Activated T-cell treated with anti-CD3 and anti-CD28 coated beads, Interleukin-2, amount 50 U/mL, for 72 hours (primary cell): ENCODE measurements at regions not wholly inside any gene's neighbourhood (a gene's known extent, or its start where the extent isn't known, plus 50 kb on each side); places are given as distances from the start of the nearest gene placed in this dataset.
"Not testable (repeated sequence)": the region's sequence is repeated elsewhere in the genome, so short reads cannot be mapped to it uniquely, and the experiment has no call there.

Source experiments
- ATAC-seq, 2 donors: fragments of 150-1000 bp; cut with Tn5 transposase; replicated peaks in 1 of 2; 2 replicates each; pipeline ENCODE4 v1.10.0; 2021; ENCODE audit warnings: moderate library complexity in 2 of 2, mild to moderate bottlenecking in 1 of 2
- DNase-seq, 2 donors: peaks; one replicate each; pipeline ENCODE4 v3.0.0; 2021 to 2022; ENCODE audit warnings: mixed read lengths in 1 of 2
- H3K27ac Mint-ChIP-seq: one replicate; pipeline ENCODE4 v1.8.0; 2022; ENCODE audit warnings: mild to moderate bottlenecking, moderate library complexity, mixed read lengths
- H3K27me3 Mint-ChIP-seq: one replicate; pipeline ENCODE4 v1.8.0; 2022; ENCODE audit warnings: low read depth, mixed read lengths
- H3K36me3 Mint-ChIP-seq, 2 donors: one replicate each; pipeline ENCODE4 v1.8.0; 2022; ENCODE audit warnings: mixed read lengths in 2 of 2, mild to moderate bottlenecking in 1 of 2; ENCODE audit not compliant: insufficient read depth in 2 of 2
- H3K4me1 Mint-ChIP-seq: one replicate; pipeline ENCODE4 v1.8.0; 2022; ENCODE audit warnings: low read depth, mixed read lengths
- H3K4me3 Mint-ChIP-seq, 2 donors: one replicate each; pipeline ENCODE4 v1.8.0; 2022; ENCODE audit warnings: mild to moderate bottlenecking in 2 of 2, mixed read lengths in 2 of 2, moderate library complexity in 2 of 2
- H3K9me3 Mint-ChIP-seq, 2 donors: one replicate each; pipeline ENCODE4 v1.8.0; 2022; ENCODE audit warnings: mixed read lengths in 2 of 2

- not testable (repeated sequence) for H3K36me3 Mint-ChIP-seq, H3K9me3 Mint-ChIP-seq, DNase-seq, H3K4me1 Mint-ChIP-seq, H3K4me3 Mint-ChIP-seq, H3K27me3 Mint-ChIP-seq, H3K27ac Mint-ChIP-seq, ATAC-seq
These were observed 53.9 kb downstream of the CDRT15L2 start for GRCh38 chr17:20633268-20634059.

- not testable (repeated sequence) for H3K36me3 Mint-ChIP-seq, H3K27ac Mint-ChIP-seq, DNase-seq, H3K4me3 Mint-ChIP-seq, H3K4me1 Mint-ChIP-seq, H3K9me3 Mint-ChIP-seq, H3K27me3 Mint-ChIP-seq, ATAC-seq
These were observed 60.6 kb downstream of the CDRT15L2 start for GRCh38 chr17:20640147-20640546.

GRCh38 chr17:20646661-20647272 lies 67.2 kb downstream of the CDRT15L2 start:
- H3K9me3 Mint-ChIP-seq, H3K36me3 Mint-ChIP-seq, H3K27ac Mint-ChIP-seq, H3K4me3 Mint-ChIP-seq: not testable (repeated sequence)
- peak; percentile 28 to 38 for DNase-seq
- peaks cover 20% of the 10 kb centered on the region for H3K27me3 Mint-ChIP-seq
- peaks cover 18% of the 10 kb centered on the region for H3K4me1 Mint-ChIP-seq
- ATAC-seq, result peak in 1 of 2 donors; percentile 58

GRCh38 chr17:20649097-20649767 lies 69.7 kb downstream of the CDRT15L2 start:
- H3K27ac Mint-ChIP-seq, H3K36me3 Mint-ChIP-seq, H3K9me3 Mint-ChIP-seq: not testable (repeated sequence)
- H3K4me3 Mint-ChIP-seq, result peak overlapping the region in 1 of 2 donors; percentile 7
- peaks cover 29% of the 10 kb centered on the region for H3K4me1 Mint-ChIP-seq
- ATAC-seq, result peak; percentile 71 to 76
- peak; percentile 4 to 8 for DNase-seq
- peaks cover 14% of the 10 kb centered on the region for H3K27me3 Mint-ChIP-seq

- not testable (repeated sequence) for H3K4me3 Mint-ChIP-seq, H3K36me3 Mint-ChIP-seq, H3K27ac Mint-ChIP-seq, H3K9me3 Mint-ChIP-seq
- ATAC-seq, result peak; percentile 53 to 70
- H3K27me3 Mint-ChIP-seq, result peaks cover 14% of the 10 kb centered on the region
- peak in 1 of 2 donors; percentile 22 for DNase-seq
- peaks cover 35% of the 10 kb centered on the region for H3K4me1 Mint-ChIP-seq
These were observed 71.5 kb downstream of the CDRT15L2 start for GRCh38 chr17:20651022-20651421.

- peak overlapping the region in 1 of 2 donors; percentile 57 for H3K4me3 Mint-ChIP-seq
- peaks cover 35% of the 10 kb centered on the region for H3K4me1 Mint-ChIP-seq
- peaks cover 13% of the 10 kb centered on the region for H3K27me3 Mint-ChIP-seq
- not testable (repeated sequence) for H3K36me3 Mint-ChIP-seq, H3K27ac Mint-ChIP-seq, ATAC-seq, DNase-seq, H3K9me3 Mint-ChIP-seq
These were observed 72.2 kb downstream of the CDRT15L2 start for GRCh38 chr17:20651736-20652135.

- H3K4me1 Mint-ChIP-seq, result peaks cover 35% of the 10 kb centered on the region
- H3K27me3 Mint-ChIP-seq, H3K36me3 Mint-ChIP-seq, H3K9me3 Mint-ChIP-seq: not testable (repeated sequence)
- H3K27ac Mint-ChIP-seq, result peak overlapping the region; percentile 81
- DNase-seq (peak in 1 of 2 donors; percentile 22), ATAC-seq (peak; percentile 20 to 62)
- H3K4me3 Mint-ChIP-seq, result peak overlapping the region in 1 of 2 donors; percentile 59
These were observed 73.9 kb downstream of the CDRT15L2 start for GRCh38 chr17:20653391-20653790.

- H3K4me1 Mint-ChIP-seq, result peaks cover 31% of the 10 kb centered on the region
These were observed 74.6 kb downstream of the CDRT15L2 start for GRCh38 chr17:20654114-20654513.

GRCh38 chr17:20654575-20654974 lies 75.1 kb downstream of the CDRT15L2 start:
- H3K36me3 Mint-ChIP-seq, ATAC-seq, H3K4me3 Mint-ChIP-seq, DNase-seq, H3K9me3 Mint-ChIP-seq, H3K27ac Mint-ChIP-seq, H3K27me3 Mint-ChIP-seq: not testable (repeated sequence)
- peaks cover 27% of the 10 kb centered on the region for H3K4me1 Mint-ChIP-seq

More at GRCh38 chr17:20654114-20654513, 74.6 kb downstream of the CDRT15L2 start:
- H3K27ac Mint-ChIP-seq, result peak overlapping the region; percentile 81
- not testable (repeated sequence) for H3K9me3 Mint-ChIP-seq, ATAC-seq, H3K36me3 Mint-ChIP-seq, DNase-seq, H3K4me3 Mint-ChIP-seq, H3K27me3 Mint-ChIP-seq

- H3K27ac Mint-ChIP-seq, H3K9me3 Mint-ChIP-seq, DNase-seq, H3K36me3 Mint-ChIP-seq, H3K4me1 Mint-ChIP-seq, H3K4me3 Mint-ChIP-seq, H3K27me3 Mint-ChIP-seq: not testable (repeated sequence)
- ATAC-seq, result peak in 1 of 2 donors; percentile 33
These were observed 85.8 kb downstream of the CDRT15L2 start for GRCh38 chr17:20665103-20665955.

- not testable (repeated sequence) for H3K9me3 Mint-ChIP-seq, H3K4me3 Mint-ChIP-seq, H3K4me1 Mint-ChIP-seq, H3K36me3 Mint-ChIP-seq, H3K27me3 Mint-ChIP-seq, H3K27ac Mint-ChIP-seq
- ATAC-seq (peak in 1 of 2 donors; percentile 72), DNase-seq (peak in 1 of 2 donors; percentile 12)
These were observed 87.2 kb downstream of the CDRT15L2 start for GRCh38 chr17:20666689-20667088.

- not testable (repeated sequence) for H3K4me1 Mint-ChIP-seq, H3K36me3 Mint-ChIP-seq, H3K27me3 Mint-ChIP-seq, H3K4me3 Mint-ChIP-seq, DNase-seq, H3K9me3 Mint-ChIP-seq, ATAC-seq, H3K27ac Mint-ChIP-seq
These were observed 88.2 kb downstream of the CDRT15L2 start for GRCh38 chr17:20667712-20668111.
